GM19468 (cell line): ENCODE measurements at regions not wholly inside any gene's neighbourhood (a gene's known extent, or its start where the extent isn't known, plus 50 kb on each side); places are given as distances from the start of the nearest gene placed in this dataset.

ENCODE experiments used
- ATAC-seq: cut with Tn5 transposase; IDR thresholded peaks from one replicate; pipeline ENCODE4 v1.9.1; 2021; ENCODE audit warnings: mild to moderate bottlenecking, moderate library complexity, moderate number of reproducible peaks; ENCODE audit not compliant: unreplicated experiment; ENCODE audit errors: extremely low read depth

DNA sequence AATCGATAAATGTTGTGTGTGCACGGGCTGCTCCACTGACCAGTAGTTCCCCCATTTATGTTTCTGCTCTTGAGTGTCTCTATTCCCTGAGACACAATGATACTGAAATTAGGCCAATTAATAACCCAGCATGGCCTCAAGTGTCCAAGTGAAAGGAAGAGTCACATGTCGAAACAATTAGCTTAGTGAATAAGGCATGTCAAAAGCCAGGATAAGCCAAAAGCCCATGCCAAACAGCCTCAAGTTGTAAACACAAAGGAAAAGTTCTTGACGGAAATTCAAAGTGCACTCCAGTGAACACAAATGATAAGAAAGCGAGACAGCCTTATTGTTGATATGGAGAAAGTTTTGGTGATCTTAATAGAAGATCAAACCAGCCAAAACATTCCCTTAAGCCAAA, 167.1 kb upstream of the C1QTNF7 start:
- ATAC-seq: no peak

- no peak for ATAC-seq
Measured at GRCh38 chr4:15262396-15262795, 165.4 kb upstream of the C1QTNF7 start.

DNA sequence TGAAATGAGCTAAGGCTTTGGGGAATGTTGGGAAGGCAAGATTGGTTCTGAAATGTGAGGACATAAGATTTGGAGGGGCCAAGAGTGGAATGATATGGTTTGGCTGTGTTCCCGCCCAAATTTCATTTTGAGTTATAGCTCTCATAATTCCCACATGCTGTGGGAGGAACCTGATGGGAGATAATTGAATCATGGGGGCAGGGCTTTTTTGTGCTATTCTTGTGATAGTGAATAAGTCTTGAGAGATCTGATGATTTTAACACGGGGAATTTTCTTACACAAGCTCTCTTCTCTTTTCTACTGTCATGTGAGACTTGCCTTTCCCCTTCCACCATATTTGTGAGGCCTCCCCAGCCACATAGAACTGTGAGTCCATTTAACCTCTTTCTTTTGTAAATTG, 157.6 kb upstream of the C1QTNF7 start:
- no peak for ATAC-seq

GRCh38 chr4:15286041-15286440, 141.8 kb upstream of the C1QTNF7 start:
- ATAC-seq: no peak

DNA sequence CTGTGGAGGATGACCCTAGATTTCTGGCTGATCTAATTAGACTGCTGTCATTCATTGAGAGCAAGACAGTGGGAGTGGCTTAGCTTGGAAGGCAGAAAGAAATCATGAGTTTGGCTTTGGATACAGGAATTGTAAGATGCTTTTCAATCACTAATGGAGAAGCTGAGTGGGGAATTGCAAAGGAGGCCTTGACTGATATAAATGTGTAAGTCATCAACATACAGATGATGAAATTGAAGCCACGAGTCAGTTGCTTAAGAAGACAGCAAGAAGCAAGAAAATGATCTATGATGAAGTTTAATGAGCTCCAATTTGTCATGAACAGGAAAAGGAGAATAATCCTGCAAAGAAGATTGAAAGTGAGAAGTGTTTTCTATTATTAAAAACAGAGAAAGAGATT, 136.7 kb upstream of the C1QTNF7 start:
- no peak for ATAC-seq

DNA sequence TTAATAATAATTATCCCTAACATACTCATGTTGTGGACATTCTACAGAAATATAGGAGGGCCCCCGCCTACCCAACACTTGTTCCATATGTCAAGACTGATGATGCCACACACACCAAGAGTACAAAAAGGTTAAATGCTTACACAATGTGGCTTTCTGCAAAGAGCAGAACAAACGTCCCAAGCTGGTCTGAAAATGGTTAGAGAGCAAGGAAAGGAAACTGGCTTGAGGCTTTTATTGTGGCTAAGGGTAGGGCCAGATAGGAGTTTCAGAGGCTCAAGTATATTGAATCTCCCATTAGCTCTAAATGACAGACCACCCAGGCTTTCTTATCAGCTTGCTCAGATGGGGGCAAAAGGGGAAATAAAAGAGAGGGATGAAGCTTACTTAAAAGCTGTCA, 134.1 kb upstream of the C1QTNF7 start:
- no peak for ATAC-seq

DNA sequence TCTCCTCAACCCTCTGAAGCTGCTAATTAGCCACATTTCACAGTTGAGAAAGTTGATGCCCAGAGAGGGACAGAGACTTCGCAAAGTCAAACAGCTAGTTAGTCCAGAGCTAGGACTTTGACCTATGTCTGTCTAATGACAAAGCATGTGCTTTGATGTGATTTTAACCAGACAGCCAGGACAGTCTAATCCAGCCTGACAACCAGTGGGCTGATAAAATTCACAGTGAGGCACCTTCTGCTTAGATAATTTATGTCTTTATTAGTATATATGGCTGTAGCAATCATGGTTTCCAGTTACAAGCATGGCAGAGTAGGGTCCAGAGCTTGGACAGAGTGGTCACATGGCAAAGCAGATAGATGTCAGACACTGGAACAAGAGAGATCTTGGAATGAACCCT, 133.6 kb upstream of the C1QTNF7 start:
- no peak for ATAC-seq

- ATAC-seq: no peak
Measured at GRCh38 chr4:15294832-15295231, 133.0 kb upstream of the C1QTNF7 start.

DNA sequence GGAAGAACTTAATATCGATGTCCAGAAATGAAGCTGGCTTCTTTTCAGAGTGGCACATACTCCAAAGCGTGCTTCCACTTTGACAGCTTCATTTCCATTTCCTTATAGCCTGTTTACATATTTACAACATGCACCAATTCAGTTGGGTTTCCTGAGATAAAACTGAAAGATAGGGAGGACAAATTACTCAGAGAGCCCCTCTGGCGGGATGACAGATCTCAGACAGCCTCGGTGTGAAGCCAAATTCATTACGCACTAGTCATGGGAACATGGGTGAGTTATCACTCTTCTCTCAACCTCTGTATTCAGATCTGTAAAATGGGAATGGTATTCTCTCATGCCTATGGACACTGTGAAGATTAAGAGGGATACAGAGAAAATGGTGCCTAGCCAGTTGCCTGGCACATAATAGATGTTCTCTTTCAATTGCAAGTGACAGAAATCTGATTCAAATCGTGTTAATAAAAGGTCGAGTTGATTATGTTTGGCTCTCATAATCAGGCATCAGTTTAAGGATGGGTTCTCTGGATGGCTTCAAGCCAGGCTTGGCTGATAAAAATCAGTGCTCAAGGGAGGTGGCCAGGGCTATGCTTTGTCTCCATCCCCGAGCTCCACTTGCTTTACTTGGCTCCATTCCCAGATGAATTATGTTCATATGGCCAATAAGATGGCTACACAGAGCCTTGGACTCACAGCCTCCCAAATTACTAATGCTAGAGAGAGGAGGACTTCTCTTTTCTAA, 132.2 kb upstream of the C1QTNF7 start:
- no peak for ATAC-seq

DNA sequence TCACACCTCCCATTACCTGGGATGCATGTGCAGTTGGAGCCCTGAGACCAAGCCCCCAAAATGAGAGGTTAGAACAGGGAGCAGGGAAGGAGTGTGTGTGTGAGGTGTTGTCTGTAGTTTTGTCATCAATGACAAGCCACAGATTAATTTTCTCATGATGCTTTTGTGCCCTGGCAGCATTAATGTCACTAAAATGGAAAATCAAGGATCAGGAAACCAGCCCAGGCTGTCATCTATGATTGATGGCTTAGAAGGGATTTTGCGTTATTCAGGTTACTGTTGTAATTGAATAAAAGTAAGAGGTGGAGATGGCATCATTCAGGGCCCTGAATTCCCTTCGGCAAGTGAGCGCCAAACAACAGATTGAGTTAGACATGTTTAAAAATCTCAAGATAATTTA, 130.5 kb upstream of the C1QTNF7 start:
- no peak for ATAC-seq

GRCh38 chr4:15299627-15300026, 128.2 kb upstream of the C1QTNF7 start:
- no peak for ATAC-seq

DNA sequence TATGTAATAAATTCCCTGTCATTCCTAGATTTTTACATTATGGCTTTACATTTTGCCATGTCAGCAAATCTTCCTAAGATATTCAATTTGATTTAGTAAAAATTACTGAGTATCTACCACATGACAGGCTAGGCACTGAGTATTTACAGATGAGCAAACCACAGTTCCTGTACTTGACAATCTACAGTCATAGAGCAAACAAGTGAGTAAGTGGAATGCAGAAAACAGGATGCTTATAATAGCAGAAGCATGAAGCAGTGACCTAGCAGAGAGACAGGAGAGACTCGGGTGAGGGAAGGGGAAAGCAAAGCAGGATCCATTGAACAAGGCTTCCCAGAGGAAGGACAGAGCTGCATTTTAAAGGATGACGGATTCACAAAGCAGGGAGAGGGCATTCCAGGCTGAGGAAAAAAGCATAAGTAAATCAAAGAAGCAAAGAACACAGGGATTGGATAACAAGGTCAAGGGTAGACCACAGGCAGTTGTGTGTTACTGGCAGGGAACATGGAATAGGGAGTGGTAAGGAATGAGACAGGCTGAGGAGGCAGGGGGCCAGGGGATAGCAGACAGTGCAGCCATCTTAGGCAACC, 124.7 kb upstream of the C1QTNF7 start:
- no peak for ATAC-seq

GRCh38 chr4:15314974-15315373, 112.9 kb upstream of the C1QTNF7 start:
- no peak for ATAC-seq

- ATAC-seq: no peak
Measured at GRCh38 chr4:15317246-15317645, 110.6 kb upstream of the C1QTNF7 start.

GRCh38 chr4:15318621-15319348, 109.0 kb upstream of the C1QTNF7 start:
- no peak for ATAC-seq

DNA sequence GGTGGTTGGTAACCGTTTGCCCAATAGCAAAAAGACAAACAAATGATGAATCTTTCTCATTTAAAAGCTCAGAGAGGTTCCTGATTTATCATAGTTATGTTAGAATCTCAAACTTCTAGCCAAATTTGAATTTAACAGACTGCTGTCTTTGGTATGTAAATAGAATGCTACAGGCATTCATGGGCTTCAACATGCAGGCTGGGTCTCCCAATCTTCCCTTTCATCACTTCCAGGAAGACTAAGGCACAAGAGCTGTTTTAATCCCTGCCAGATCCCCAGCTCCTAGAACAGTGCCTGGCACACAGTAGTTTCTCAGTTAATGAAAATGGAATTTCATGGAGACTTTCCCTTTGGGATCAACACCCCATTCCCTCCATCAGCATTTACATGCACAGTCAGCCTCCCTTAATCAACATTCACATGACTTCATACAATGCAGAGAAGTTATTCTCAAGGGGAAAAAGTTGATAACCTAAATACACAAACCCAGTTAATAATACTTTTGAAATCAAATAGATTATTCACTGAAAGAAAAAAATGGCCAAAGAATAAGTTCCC, 107.6 kb upstream of the C1QTNF7 start:
- no peak for ATAC-seq

DNA sequence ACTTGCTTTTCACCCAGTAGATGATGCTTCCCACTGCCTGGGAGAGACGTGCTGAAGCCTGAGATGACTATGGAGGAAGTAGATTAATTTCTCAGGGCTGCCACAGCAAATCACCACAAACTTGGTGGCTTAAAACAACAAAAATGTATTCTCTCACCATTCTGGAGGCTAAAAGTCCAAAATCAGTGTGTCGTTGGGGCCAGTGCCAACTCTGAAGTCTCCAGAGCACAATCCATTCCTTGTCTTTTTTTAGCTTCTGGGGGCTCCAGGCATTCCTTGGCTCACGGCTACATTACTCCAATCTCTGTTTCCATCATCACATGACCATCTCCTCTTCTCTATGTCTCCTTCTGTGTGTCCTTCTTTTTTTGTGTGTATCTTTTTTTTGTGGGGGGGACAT, 105.8 kb upstream of the C1QTNF7 start:
- ATAC-seq: no peak

- no peak for ATAC-seq
Measured at GRCh38 chr4:15325987-15326386, 101.8 kb upstream of the C1QTNF7 start.

- ATAC-seq: no peak
Measured at GRCh38 chr4:15327311-15328298, 100.2 kb upstream of the C1QTNF7 start.

DNA sequence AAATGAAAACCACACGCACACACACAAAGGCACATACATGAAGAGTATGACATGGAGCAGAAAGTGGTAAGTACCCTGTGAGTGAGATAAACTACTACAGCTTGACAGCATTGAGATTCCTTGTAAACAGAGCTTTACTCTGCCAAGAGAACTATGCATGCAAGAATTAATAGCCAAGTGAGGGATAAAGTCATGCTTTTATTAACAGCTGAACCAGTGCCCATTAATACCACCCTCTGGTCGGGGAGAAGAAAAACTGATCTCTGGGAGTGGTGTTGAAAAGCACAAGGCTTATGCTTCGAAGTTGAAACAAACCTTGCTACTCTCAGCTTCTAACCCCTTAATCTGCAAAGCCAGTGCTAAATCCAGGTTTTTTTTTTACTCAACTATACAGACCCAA, 95.9 kb upstream of the C1QTNF7 start:
- ATAC-seq: no peak
